ENCODE measurements at regions not wholly inside any gene's neighbourhood (a gene's known extent, or its start where the extent isn't known, plus 50 kb on each side); places are given as distances from the start of the nearest gene placed in this dataset.

GRCh38 chr5:125836256-125836655 is 587.0 kb upstream of the GRAMD2B start:
- Histone ChIP-seq H3K36me3 (no peaks in the 10 kb centered on the region), H3K4me3 (ENCODE audit: low read depth, low read length) (no peak overlapping the region), H3K27ac (no peak overlapping the region), H3K27me3 (ENCODE audit: insufficient read depth, low read depth, severe bottlenecking) (no peaks in the 10 kb centered on the region), H3K9me3 (ENCODE audit: severe bottlenecking) (peaks cover under 1% of the 10 kb centered on the region)
- no peak for DNase-seq
- no peak for TF ChIP-seq CTCF (IDR thresholded peaks at IDR 0.05; ENCODE audit: low read depth, low read length)

DNA sequence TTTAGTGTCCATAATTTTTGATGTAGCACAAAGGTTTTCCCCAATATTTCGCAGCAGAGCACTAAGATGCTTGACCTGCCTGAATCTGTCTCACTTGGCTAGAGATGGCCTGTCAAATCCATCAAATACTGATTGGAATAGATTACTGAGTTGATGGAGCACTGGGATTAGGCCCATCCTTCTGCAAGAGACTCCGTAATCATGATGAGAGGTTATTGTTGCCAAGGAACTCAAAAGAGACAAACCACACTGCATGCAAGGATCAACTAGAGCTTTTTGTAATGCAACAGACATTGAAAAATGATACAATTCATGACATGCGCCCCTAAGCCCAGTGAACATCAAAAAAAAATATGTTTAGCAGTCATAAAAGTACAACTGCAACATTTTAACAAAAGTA is 585.3 kb upstream of the GRAMD2B start:
- Histone ChIP-seq H3K27ac (no peak overlapping the region), H3K9me3 (ENCODE audit: severe bottlenecking) (no peaks in the 10 kb centered on the region), H3K27me3 (ENCODE audit: insufficient read depth, low read depth, severe bottlenecking) (no peaks in the 10 kb centered on the region), H3K4me3 (ENCODE audit: low read depth, low read length) (no peak overlapping the region), H3K36me3 (no peaks in the 10 kb centered on the region)
- no peak for TF ChIP-seq CTCF (IDR thresholded peaks at IDR 0.05; ENCODE audit: low read depth, low read length)
- DNase-seq: no peak

DNA sequence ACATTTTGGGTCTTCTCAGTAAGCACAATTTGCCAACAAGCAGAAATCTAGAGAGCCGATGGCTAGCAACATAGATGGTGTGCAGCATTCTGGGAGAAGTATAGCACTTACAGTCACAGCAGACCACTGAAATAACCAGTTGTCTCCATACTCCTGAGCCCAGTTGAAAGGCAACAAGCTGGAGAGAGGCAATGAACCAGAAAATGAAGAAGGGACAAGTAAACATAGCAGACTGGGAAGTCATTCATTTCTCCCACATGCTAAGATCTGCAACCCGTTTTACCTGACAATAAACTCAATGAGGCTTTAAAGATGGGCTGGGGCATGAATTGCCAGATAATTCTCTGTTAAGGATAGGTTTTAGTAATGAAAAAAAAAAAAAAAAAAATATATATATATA is 575.6 kb upstream of the GRAMD2B start:
- Histone ChIP-seq H3K9me3 (ENCODE audit: severe bottlenecking) (peaks cover 4% of the 10 kb centered on the region), H3K27ac (no peak overlapping the region), H3K36me3 (no peaks in the 10 kb centered on the region), H3K4me3 (ENCODE audit: low read depth, low read length) (no peak overlapping the region), H3K27me3 (ENCODE audit: insufficient read depth, low read depth, severe bottlenecking) (no peaks in the 10 kb centered on the region)
- no peak for TF ChIP-seq CTCF (IDR thresholded peaks at IDR 0.05; ENCODE audit: low read depth, low read length)
- DNase-seq: no peak

GRCh38 chr5:125848751-125849150 is 574.5 kb upstream of the GRAMD2B start:
- no peak for DNase-seq
- no peaks in the 10 kb centered on the region for H3K27me3 ChIP-seq (ENCODE audit: insufficient read depth, low read depth, severe bottlenecking)
- H3K9me3 ChIP-seq (ENCODE audit: severe bottlenecking): no peaks in the 10 kb centered on the region
- no peaks in the 10 kb centered on the region for H3K36me3 ChIP-seq
- no peak for TF ChIP-seq CTCF (IDR thresholded peaks at IDR 0.05; ENCODE audit: low read depth, low read length)
- H3K4me3 ChIP-seq (ENCODE audit: low read depth, low read length): no peak overlapping the region
- H3K27ac ChIP-seq: no peak overlapping the region

GRCh38 chr5:125856949-125857348 is 566.3 kb upstream of the GRAMD2B start:
- Histone ChIP-seq H3K4me3 (ENCODE audit: low read depth, low read length) (no peak overlapping the region), H3K27ac (no peak overlapping the region), H3K9me3 (ENCODE audit: severe bottlenecking) (peaks cover 6% of the 10 kb centered on the region), H3K27me3 (ENCODE audit: insufficient read depth, low read depth, severe bottlenecking) (no peaks in the 10 kb centered on the region), H3K36me3 (no peaks in the 10 kb centered on the region)
- DNase-seq: no peak
- no peak for TF ChIP-seq CTCF (IDR thresholded peaks at IDR 0.05; ENCODE audit: low read depth, low read length)

DNA sequence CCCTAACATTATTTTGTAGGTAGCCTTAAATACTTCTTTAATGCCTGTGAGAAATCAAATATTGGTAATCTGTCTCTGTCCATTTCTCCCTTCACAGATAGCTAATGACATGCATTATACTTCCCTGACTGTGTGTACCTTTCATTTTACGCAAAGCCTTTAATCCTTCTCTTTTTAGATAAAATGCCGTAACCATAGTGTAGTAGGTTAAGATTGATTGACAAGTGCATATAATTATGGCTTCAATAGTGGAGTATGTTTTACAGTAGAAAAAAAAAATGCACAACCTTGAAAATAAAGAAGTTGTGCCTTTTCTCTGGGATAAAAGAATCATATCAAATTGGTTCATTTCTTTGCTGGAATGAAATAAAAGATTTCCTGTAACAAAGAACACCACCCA is 559.6 kb upstream of the GRAMD2B start:
- H3K9me3 ChIP-seq (ENCODE audit: severe bottlenecking): no peaks in the 10 kb centered on the region
- H3K36me3 ChIP-seq: no peaks in the 10 kb centered on the region
- DNase-seq: no peak
- no peaks in the 10 kb centered on the region for H3K27me3 ChIP-seq (ENCODE audit: insufficient read depth, low read depth, severe bottlenecking)
- H3K4me3 ChIP-seq (ENCODE audit: low read depth, low read length): no peak overlapping the region
- no peak overlapping the region for H3K27ac ChIP-seq
- TF ChIP-seq CTCF (IDR thresholded peaks at IDR 0.05; ENCODE audit: low read depth, low read length): no peak

All from WERI-Rb-1 (cell line).